Astrocyte (in vitro differentiated cells and primary cell): ENCODE measurements at regions not wholly inside any gene's neighbourhood (a gene's known extent, or its start where the extent isn't known, plus 50 kb on each side); places are given as distances from the start of the nearest gene placed in this dataset.
A peak's percentile ranks its signal among the peaks of the same experiment; 100 is the strongest.
"Not testable (repeated sequence)": the region's sequence is repeated elsewhere in the genome, so short reads cannot be mapped to it uniquely, and the experiment has no call there.

ENCODE experiments used
- DNase-seq: peaks from one replicate; pipeline ENCODE4 v3.0.0-alpha.2; 2010; ENCODE audit warnings: low read depth
- FAIRE-seq: peaks from 2 replicates; lab custom pipeline; 2011; peaks lifted over from hg19 to GRCh38; lab: Jason Lieb, UNC
- H2AFZ ChIP-seq: 2 replicates; pipeline ENCODE4 v1.6.0; 2012; ENCODE audit warnings: low read depth, low read length, inconsistent platforms
- H3K27ac ChIP-seq: 2 replicates; pipeline ENCODE4 v1.5.1; 2011; ENCODE audit warnings: low read depth, low read length, inconsistent platforms
- H3K27me3 ChIP-seq: 2 replicates; pipeline ENCODE4 v1.6.0; 2011; ENCODE audit warnings: low read length, inconsistent platforms; ENCODE audit not compliant: insufficient read depth
- H3K36me3 ChIP-seq: 2 replicates; pipeline ENCODE4 v1.5.1; 2011; ENCODE audit warnings: low read length, inconsistent platforms; ENCODE audit not compliant: insufficient read depth
- H3K4me1 ChIP-seq: 2 replicates; pipeline ENCODE4 v1.5.1; 2011; ENCODE audit warnings: low read length, inconsistent platforms; ENCODE audit not compliant: insufficient read depth
- H3K4me2 ChIP-seq: 2 replicates; pipeline ENCODE4 v1.6.0; 2012; ENCODE audit warnings: low read length, inconsistent platforms
- H3K4me3 ChIP-seq: 2 replicates; pipeline ENCODE4 v1.5.1; 2011; ENCODE audit warnings: low read depth, mild to moderate bottlenecking, low read length, inconsistent platforms; ENCODE audit not compliant: insufficient read depth
- H3K79me2 ChIP-seq: 2 replicates; pipeline ENCODE4 v1.6.0; 2012; ENCODE audit warnings: mild to moderate bottlenecking, low read length, inconsistent platforms; ENCODE audit not compliant: insufficient read depth
- H3K9ac ChIP-seq: 2 replicates; pipeline ENCODE4 v1.6.0; 2012; ENCODE audit warnings: mild to moderate bottlenecking, low read length, inconsistent platforms
- H3K9me3 ChIP-seq: 2 replicates; pipeline ENCODE4 v1.5.1; 2012; ENCODE audit warnings: low read depth, mild to moderate bottlenecking, low read length, inconsistent platforms; ENCODE audit not compliant: insufficient read depth
- H4K20me1 ChIP-seq: 2 replicates; pipeline ENCODE4 v1.6.0; 2012; ENCODE audit warnings: low read length, inconsistent platforms; ENCODE audit not compliant: insufficient read depth
- H3K27ac Mint-ChIP-seq: one replicate; pipeline ENCODE4 v1.8.0; 2021; ENCODE audit warnings: mild to moderate bottlenecking, mixed read lengths; ENCODE audit not compliant: unreplicated experiment
- H3K27me3 Mint-ChIP-seq: one replicate; pipeline ENCODE4 v1.8.0; 2021; ENCODE audit warnings: low read depth, mixed read lengths; ENCODE audit not compliant: unreplicated experiment
- H3K36me3 Mint-ChIP-seq: one replicate; pipeline ENCODE4 v1.8.0; 2021; ENCODE audit warnings: low read depth, mixed read lengths; ENCODE audit not compliant: unreplicated experiment
- H3K4me1 Mint-ChIP-seq: one replicate; pipeline ENCODE4 v1.8.0; 2021; ENCODE audit warnings: low read depth, mixed read lengths; ENCODE audit not compliant: unreplicated experiment
- H3K4me3 Mint-ChIP-seq: one replicate; pipeline ENCODE4 v1.8.0; 2021; ENCODE audit warnings: mild to moderate bottlenecking, moderate library complexity, mixed read lengths; ENCODE audit not compliant: unreplicated experiment
- H3K9me3 Mint-ChIP-seq: one replicate; pipeline ENCODE4 v1.8.0; 2021; ENCODE audit warnings: mild to moderate bottlenecking, mixed read lengths; ENCODE audit not compliant: unreplicated experiment
- EZH2 ChIP-seq: IDR thresholded peaks from 2 replicates; pipeline ENCODE4 v1.6.1; 2012; ENCODE audit warnings: mild to moderate bottlenecking, low read length, inconsistent platforms; ENCODE audit not compliant: insufficient read depth
- TF ChIP-seq, protein P1 (sequence below): IDR thresholded peaks from 2 replicates; pipeline ENCODE4 v1.5.1; 2011; ENCODE audit warnings: low read depth, mild to moderate bottlenecking, inconsistent platforms, low read length, moderate library complexity; ENCODE audit not compliant: insufficient read depth

DNA sequence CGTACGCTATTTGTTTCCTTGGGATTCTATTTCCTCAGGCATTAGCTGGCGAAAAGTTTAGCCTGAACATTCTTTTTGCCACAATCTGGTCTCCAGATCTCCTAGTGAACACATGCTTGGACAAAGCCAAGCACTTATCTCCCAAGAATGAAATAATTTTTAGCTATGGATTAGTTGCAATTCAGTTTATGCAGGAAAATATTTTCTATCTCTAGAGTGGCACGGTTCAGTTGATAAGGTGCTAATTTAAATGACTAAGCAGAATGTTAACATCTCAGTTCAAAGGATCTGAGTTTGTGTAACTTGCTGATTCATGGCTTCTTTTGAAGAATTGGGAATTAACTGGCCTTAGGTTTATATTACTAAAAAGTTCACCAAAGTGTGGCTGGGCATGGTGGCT, 58.1 kb upstream of the JADE1 start:
- peaks cover 5% of the 10 kb centered on the region for H3K4me1 Mint-ChIP-seq
- no peak overlapping the region for H3K4me3 ChIP-seq
- H3K27ac ChIP-seq = no peak overlapping the region
- H4K20me1 ChIP-seq = no peaks in the 10 kb centered on the region
- no peak overlapping the region for H3K9ac ChIP-seq
- no peak overlapping the region for H3K27ac Mint-ChIP-seq
- no peaks in the 10 kb centered on the region for H3K4me1 ChIP-seq
- no peaks in the 10 kb centered on the region for H3K36me3 ChIP-seq
- H3K27me3 ChIP-seq = no peaks in the 10 kb centered on the region
- no peak overlapping the region for H3K4me2 ChIP-seq
- TF ChIP-seq, protein P1, sequence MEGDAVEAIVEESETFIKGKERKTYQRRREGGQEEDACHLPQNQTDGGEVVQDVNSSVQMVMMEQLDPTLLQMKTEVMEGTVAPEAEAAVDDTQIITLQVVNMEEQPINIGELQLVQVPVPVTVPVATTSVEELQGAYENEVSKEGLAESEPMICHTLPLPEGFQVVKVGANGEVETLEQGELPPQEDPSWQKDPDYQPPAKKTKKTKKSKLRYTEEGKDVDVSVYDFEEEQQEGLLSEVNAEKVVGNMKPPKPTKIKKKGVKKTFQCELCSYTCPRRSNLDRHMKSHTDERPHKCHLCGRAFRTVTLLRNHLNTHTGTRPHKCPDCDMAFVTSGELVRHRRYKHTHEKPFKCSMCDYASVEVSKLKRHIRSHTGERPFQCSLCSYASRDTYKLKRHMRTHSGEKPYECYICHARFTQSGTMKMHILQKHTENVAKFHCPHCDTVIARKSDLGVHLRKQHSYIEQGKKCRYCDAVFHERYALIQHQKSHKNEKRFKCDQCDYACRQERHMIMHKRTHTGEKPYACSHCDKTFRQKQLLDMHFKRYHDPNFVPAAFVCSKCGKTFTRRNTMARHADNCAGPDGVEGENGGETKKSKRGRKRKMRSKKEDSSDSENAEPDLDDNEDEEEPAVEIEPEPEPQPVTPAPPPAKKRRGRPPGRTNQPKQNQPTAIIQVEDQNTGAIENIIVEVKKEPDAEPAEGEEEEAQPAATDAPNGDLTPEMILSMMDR = no peak
- no peak for TF ChIP-seq EZH2
- H3K4me3 Mint-ChIP-seq = no peak overlapping the region
- FAIRE-seq = no peak
- no peaks in the 10 kb centered on the region for H3K27me3 Mint-ChIP-seq
- no peaks in the 10 kb centered on the region for H3K36me3 Mint-ChIP-seq
- H3K79me2 ChIP-seq = no peaks in the 10 kb centered on the region
- no peaks in the 10 kb centered on the region for H3K9me3 ChIP-seq
- peak; percentile 20 for DNase-seq
- H2AFZ ChIP-seq = no peak overlapping the region
- no peaks in the 10 kb centered on the region for H3K9me3 Mint-ChIP-seq

DNA sequence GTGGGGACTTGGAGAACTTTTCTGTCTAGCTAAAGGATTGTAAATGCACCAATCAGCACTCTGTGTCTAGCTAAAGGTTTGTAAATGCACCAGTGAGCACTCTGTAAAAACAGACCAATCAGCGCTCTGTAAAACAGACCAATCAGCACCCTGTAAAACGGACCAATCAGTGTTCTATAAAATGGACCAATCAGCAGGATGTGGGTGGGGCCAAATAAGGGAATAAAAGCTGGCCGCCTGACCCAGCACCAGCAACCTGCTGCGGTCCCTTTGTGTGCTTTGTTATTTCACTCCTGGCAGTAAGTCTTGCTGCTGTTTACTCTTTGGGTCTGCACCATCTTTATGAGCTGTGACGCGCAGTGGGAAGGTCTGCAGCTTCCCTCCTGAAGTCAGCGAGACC, 67.8 kb upstream of the JADE1 start:
- not testable (repeated sequence) for H3K36me3 ChIP-seq, H3K27me3 Mint-ChIP-seq, H3K4me2 ChIP-seq, H4K20me1 ChIP-seq, H3K79me2 ChIP-seq, DNase-seq, H3K9me3 ChIP-seq, H3K27me3 ChIP-seq, H3K4me3 ChIP-seq, H2AFZ ChIP-seq, H3K36me3 Mint-ChIP-seq, H3K4me3 Mint-ChIP-seq, H3K9ac ChIP-seq, H3K9me3 Mint-ChIP-seq, H3K4me1 ChIP-seq, H3K27ac Mint-ChIP-seq, H3K27ac ChIP-seq, H3K4me1 Mint-ChIP-seq, FAIRE-seq

DNA sequence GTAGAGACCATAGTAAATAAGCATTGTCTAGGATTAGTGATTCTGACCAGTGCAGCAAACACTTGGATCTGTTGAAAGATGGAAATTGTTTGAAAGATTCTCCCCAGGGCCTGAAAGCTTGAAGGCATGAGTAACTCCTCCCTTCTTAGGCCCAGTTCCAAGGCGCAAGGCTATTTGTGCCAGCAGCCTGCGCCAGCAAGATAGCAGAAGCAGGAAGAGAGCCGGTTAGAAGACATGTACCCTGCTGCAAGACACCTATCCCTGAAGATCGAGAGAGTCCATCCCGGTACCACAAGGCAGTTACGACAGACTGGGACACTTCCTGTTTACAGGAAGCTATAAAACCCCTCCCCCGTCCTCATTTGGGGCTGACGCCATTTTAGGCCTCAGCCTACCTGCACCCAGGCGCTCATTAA, 72.4 kb upstream of the JADE1 start:
- DNase-seq (no peak), FAIRE-seq (no peak)
- no peaks in the 10 kb centered on the region for H3K27me3 Mint-ChIP-seq
- Histone ChIP-seq H2AFZ (no peak overlapping the region), H3K9me3 (no peaks in the 10 kb centered on the region), H3K4me1 (no peaks in the 10 kb centered on the region), H3K4me2 (no peak overlapping the region), H3K4me3 (no peak overlapping the region), H3K36me3 (no peaks in the 10 kb centered on the region), H3K79me2 (no peaks in the 10 kb centered on the region), H4K20me1 (no peaks in the 10 kb centered on the region), H3K27me3 (no peaks in the 10 kb centered on the region), H3K27ac (no peak overlapping the region), H3K9ac (no peak overlapping the region)
- no peaks in the 10 kb centered on the region for H3K4me1 Mint-ChIP-seq
- no peak overlapping the region for H3K4me3 Mint-ChIP-seq
- H3K36me3 Mint-ChIP-seq = no peaks in the 10 kb centered on the region
- no peak for TF ChIP-seq EZH2
- TF ChIP-seq, protein P1 = no peak
- no peaks in the 10 kb centered on the region for H3K9me3 Mint-ChIP-seq
- no peak overlapping the region for H3K27ac Mint-ChIP-seq
